ENCODE measurements at regions not wholly inside any gene's neighbourhood (a gene's known extent, or its start where the extent isn't known, plus 50 kb on each side); places are given as distances from the start of the nearest gene placed in this dataset.
A peak's percentile ranks its signal among the peaks of the same experiment; 100 is the strongest.

- peak overlapping the region; percentile 76 to 100 (median 99); a peak in 5 of 7 replicates for H3K27ac Mint-ChIP-seq
- H2AFZ ChIP-seq (ENCODE audit: low read length), result no peak overlapping the region
- no peak for DNase-seq
- no peaks in the 10 kb centered on the region for H3K79me1 ChIP-seq (ENCODE audit: insufficient read depth, low read depth, low read length, poor library complexity, severe bottlenecking)
- H4K20me1 ChIP-seq (ENCODE audit: control insufficient read depth, insufficient read depth, insufficient read length), result no peaks in the 10 kb centered on the region
- peak overlapping the region; percentile 96 for H3T11ph ChIP-seq (ENCODE audit: low read length)
- peak overlapping the region; percentile 71 for H3K18ac ChIP-seq (ENCODE audit: insufficient read length, low read depth, low read length)
- H3K27ac ChIP-seq (ENCODE audit: insufficient read length, low read depth, low read length), result peak overlapping the region; percentile 86
- H2AK5ac ChIP-seq (ENCODE audit: insufficient read length, low read length), result no peak overlapping the region
- H3K27me3 Mint-ChIP-seq (ENCODE audit: low read depth), result no peaks in the 10 kb centered on the region
- no CpG with 5 or more reads among the region's 10 CpGs for WGBS (ENCODE audit: extremely low coverage, insufficient read length, low lambda C conversion rate)
- peak overlapping the region; percentile 95 for H2BK12ac ChIP-seq (ENCODE audit: insufficient read length, low read depth, low read length)
- H3K4me1 ChIP-seq (ENCODE audit: insufficient read depth, low read length), result peaks cover 16% of the 10 kb centered on the region; the same call in 1 of the 2 replicates
- no peak overlapping the region for H2BK120ac ChIP-seq (ENCODE audit: low read depth, low read length, poor library complexity, severe bottlenecking)
- H4K8ac ChIP-seq (replicated peaks; ENCODE audit: insufficient read length, low read depth, low read length), result no peak overlapping the region
- H3K27me3 ChIP-seq (ENCODE audit: insufficient read depth, low read length), result no peaks in the 10 kb centered on the region
- no peak overlapping the region for H4K5ac ChIP-seq (ENCODE audit: insufficient read length, low read depth, low read length)
- no peaks in the 10 kb centered on the region for H3K9me3 ChIP-seq (ENCODE audit: control insufficient read depth, low read depth, low read length)
- no peaks in the 10 kb centered on the region for H3K23me2 ChIP-seq (ENCODE audit: insufficient read length, low read depth, low read length, poor library complexity, severe bottlenecking)
- no peak overlapping the region for H2BK15ac ChIP-seq (ENCODE audit: low read depth, low read length)
- TF ChIP-seq CTCF (conservative IDR thresholded peaks at IDR 0.05), result no peak
- no peak overlapping the region for H3K4me2 ChIP-seq (ENCODE audit: insufficient read depth, insufficient read length, low read length)
- no peak overlapping the region for H3K9ac ChIP-seq (ENCODE audit: extremely low read depth, insufficient read length, low read length)
- H2BK20ac ChIP-seq (ENCODE audit: low read depth, low read length, poor library complexity, severe bottlenecking), result peak overlapping the region; percentile 29
- H3K4me3 Mint-ChIP-seq, result peak overlapping the region in 1 of 2 experiments; percentile 2; a peak in 1 of 5 replicates
- no peak overlapping the region for H2BK5ac ChIP-seq (ENCODE audit: insufficient read length, low read length)
- no peak overlapping the region; the same call in 1 of the 2 replicates for H3K4ac ChIP-seq (ENCODE audit: low read depth, low read length)
- no peak overlapping the region for H4K91ac ChIP-seq (ENCODE audit: insufficient read length, low read depth, low read length)
- peaks cover 47 to 59% of the 10 kb centered on the region in 2 experiments for H3K4me1 Mint-ChIP-seq
- peak overlapping the region; percentile 51; the same call in 1 of the 2 replicates for H3K14ac ChIP-seq (ENCODE audit: insufficient read depth, low read length)
- H3K56ac ChIP-seq (ENCODE audit: insufficient read length, low read depth, low read length), result no peak overlapping the region
- H3K23ac ChIP-seq (ENCODE audit: insufficient read length, low read depth, low read length), result no peak overlapping the region
- H3K36me3 Mint-ChIP-seq (ENCODE audit: insufficient read depth in 1 of 3, low read depth in 3 of 3), result peaks cover 10 to 35% (median 18%) of the 10 kb centered on the region in 3 experiments; a peak in 6 of 7 replicates
- no peaks in the 10 kb centered on the region for H3K79me2 ChIP-seq (ENCODE audit: insufficient read depth, low read length)
- peaks cover 19 to 26% of the 10 kb centered on the region in 2 experiments for H3K9me3 Mint-ChIP-seq
Measured at GRCh38 chr2:180057706-180058412, 50.8 kb upstream of the CWC22 start.

Measured in H9 (cell line).